H54 (cell line): ENCODE measurements at regions not wholly inside any gene's neighbourhood (a gene's known extent, or its start where the extent isn't known, plus 50 kb on each side); places are given as distances from the start of the nearest gene placed in this dataset.
"Not testable (repeated sequence)": the region's sequence is repeated elsewhere in the genome, so short reads cannot be mapped to it uniquely, and the experiment has no call there.

ENCODE experiments used
- DNase-seq: peaks from one replicate; pipeline ENCODE4 v3.0.0; 2011; ENCODE audit warnings: low spot score, mixed read lengths; ENCODE audit not compliant: insufficient read length
- FAIRE-seq: peaks from 3 replicates; lab custom pipeline; 2011; peaks lifted over from hg19 to GRCh38; lab: Jason Lieb, UNC
- POLR2A ChIP-seq: IDR thresholded peaks from 2 replicates; pipeline ENCODE4 v1.6.1; 2011; ENCODE audit warnings: low read depth, mild to moderate bottlenecking, low read length

GRCh38 chr6:27834384-27834783 lies 77.8 kb downstream of the OR2B2 start:
- no peak for FAIRE-seq
- TF ChIP-seq POLR2A = no peak
- DNase-seq = no peak

GRCh38 chr6:27831434-27832081 lies 80.6 kb downstream of the OR2B2 start:
- DNase-seq = not testable (repeated sequence)
- FAIRE-seq = peak; percentile 11

- FAIRE-seq, DNase-seq: not testable (repeated sequence)
Measured at GRCh38 chr6:27830600-27831433, 81.4 kb downstream of the OR2B2 start.

- no peak for FAIRE-seq
- TF ChIP-seq POLR2A = no peak
Measured at GRCh38 chr6:27830212-27830599, 82.0 kb downstream of the OR2B2 start.

GRCh38 chr6:27829453-27830211 lies 82.6 kb downstream of the OR2B2 start:
- no peak for TF ChIP-seq POLR2A
- DNase-seq (no peak), FAIRE-seq (no peak)

More at GRCh38 chr6:27830212-27830599, 82.0 kb downstream of the OR2B2 start:
- DNase-seq = no peak

DNA sequence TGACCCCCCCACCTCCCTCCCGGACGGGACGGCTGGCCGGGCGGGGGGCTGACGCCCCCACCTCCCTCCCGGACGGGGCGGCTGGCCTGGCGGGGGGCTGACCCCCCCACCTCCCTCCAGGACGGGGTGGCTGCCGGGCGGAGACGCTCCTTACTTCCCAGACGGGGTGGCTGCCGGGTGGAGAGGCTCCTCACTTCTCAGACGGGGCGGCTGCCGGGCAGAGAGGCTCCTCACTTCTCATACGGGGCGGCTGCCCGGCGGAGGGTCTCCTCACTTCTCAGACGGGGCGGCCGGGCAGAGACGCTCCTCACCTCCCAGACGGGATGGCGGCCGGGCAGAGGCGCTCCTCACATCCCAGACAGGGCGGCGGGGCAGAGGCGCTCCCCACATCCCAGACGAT lies 84.7 kb downstream of the OR2B2 start:
- FAIRE-seq = not testable (repeated sequence)

DNA sequence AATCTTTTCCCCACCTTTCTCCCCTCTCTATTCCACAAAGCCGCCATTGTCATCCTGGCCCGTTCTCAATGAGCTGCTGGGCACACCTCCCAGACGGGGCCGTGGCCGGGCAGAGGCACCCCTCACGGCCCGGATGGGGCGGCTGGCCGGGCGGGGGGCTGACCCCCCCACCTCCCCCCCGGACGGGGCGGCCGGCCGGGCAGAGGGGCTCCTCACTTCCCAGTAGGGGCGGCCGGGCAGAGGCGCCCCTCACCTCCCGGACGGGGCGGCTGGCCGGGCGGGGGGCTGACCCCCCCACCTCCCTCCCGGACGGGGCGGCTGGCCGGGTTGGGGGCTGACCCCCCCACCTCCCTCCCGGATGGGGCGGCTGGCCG lies 85.6 kb downstream of the OR2B2 start:
- not testable (repeated sequence) for FAIRE-seq, DNase-seq

More for the DNA sequence above, 84.7 kb downstream of the OR2B2 start:
- not testable (repeated sequence) for DNase-seq

DNA sequence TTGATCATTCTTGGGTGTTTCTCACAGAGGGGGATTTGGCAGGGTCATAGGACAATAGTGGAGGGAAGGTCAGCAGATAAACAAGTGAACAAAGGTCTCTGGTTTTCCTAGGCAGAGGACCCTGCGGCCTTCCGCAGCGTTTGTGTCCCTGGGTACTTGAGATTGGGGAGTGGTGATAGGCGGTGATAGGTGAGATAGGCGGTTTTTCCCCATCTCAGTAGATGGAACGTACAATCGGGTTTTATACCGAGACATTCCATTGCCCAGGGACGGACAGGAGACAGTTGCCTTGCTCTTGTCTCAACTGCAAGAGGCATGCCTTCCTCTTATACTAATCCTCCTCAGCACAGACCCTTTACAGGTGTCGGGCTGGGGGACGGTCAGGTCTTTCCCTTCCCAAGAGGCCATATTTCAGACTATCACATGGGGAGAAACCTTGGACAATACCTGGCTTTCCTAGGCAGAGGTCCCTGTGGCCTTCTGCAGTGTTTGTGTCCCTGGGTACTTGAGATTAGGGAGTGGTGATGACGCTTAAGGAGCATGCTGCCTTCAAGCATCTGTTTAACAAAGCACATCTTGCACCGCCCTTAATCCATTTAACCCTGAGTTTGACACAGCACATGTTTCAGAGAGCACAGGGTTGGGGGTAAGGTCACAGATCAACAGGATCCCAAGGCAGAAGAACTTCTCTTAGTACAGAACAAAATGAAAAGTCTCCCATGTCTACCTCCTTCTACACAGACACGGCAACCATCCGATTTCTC lies 86.2 kb downstream of the OR2B2 start:
- not testable (repeated sequence) for DNase-seq, FAIRE-seq

GRCh38 chr6:27825025-27825793 lies 87.0 kb downstream of the OR2B2 start:
- FAIRE-seq (no peak), DNase-seq (no peak)
- TF ChIP-seq POLR2A = no peak

DNA sequence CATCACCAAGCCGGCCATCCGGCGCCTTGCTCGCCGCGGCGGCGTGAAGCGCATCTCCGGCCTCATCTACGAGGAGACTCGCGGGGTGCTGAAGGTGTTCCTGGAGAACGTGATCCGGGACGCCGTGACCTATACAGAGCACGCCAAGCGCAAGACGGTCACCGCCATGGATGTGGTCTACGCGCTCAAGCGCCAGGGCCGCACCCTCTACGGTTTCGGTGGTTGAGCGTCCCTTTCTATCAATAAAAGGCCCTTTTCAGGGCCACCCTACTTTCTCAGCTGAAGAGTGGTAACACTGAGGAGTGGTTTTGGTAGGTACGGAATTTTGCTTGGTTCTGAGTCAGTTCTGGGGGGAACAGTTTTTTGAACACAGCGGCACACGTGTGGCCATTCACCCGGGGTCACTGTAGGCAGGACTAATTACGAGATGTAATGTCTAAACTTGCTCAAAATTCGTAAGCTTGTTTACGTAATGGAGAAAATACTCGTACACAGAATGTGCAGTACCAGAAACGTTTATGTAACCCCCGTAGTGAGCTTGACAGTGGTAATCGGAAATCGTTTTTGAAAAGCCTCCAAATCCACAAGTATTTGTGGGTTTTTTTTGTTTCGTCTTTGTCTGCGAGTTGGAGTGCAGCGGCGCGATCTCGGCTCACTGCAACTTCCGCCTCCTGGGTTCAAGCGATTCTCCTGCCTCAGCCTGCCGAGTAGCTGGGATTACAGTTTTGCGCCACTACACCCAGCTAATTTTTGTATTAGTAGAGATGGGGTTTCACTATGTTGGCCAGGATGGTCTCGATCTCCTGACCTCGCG lies 87.8 kb downstream of the OR2B2 start:
- DNase-seq, FAIRE-seq: not testable (repeated sequence)

DNA sequence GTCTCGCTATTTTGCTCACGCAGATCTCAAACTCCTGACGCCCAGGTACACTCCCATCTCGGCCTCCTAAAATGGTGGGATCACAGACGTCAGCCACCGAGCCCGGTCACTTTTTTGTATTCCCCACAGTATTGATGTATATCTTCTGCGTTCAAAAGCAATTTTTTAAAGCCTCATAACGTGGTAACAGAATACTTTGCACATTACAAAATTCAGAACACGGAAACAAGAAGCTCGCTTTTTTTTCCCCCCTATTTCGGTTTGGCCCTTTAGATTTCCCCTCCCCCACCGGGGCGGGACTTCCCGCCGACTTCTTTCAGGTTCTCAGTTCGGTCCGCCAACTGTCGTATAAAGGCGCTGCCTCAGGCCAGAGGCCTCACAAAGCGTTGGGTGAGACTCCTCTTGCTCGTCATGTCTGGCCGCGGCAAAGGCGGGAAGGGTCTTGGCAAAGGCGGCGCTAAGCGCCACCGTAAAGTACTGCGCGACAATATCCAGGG lies 88.4 kb downstream of the OR2B2 start:
- FAIRE-seq = peak; percentile 73
- DNase-seq = not testable (repeated sequence)

DNA sequence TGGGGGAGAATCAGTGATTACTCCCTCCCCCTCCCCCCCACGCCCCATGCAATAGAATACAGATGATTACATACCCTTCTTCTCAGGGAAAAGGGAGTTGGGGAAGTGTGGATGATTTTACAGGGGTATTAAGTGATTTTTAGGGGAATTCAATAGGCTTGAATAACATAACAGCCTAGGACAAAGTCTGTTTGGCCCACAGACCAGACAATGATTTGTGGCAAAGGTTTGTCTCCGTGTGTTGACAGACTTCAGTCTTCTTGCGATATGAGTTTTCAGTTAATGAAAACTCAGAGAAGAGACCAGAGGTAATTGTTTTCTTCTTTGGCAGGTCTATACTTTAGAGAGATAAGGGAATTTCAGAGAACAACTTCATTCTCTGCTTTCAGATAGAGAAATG lies 95.3 kb downstream of the OR2B2 start:
- FAIRE-seq (no peak), DNase-seq (no peak)
- TF ChIP-seq POLR2A = no peak
